ENCODE measurements at regions not wholly inside any gene's neighbourhood (a gene's known extent, or its start where the extent isn't known, plus 50 kb on each side); places are given as distances from the start of the nearest gene placed in this dataset.

DNA sequence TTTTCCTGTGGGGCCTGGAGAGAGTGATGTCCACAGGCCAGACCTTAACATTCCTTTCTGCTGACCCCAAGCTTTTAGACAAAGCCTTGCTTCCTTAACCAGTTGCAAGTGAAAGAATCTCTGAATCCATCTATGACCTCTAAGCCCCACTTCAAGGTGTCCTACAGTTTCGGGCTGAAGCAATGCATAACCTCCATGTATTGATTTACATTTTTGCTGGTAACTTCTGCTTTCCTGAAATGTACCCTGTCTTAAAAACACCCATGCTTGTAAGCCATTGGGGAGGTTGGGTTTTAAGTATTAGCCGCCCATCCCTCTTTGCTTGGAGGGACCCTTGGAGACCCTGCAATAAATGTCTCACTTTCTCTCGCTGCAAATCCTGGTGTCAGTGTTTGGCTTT lies 190.6 kb downstream of the VRK1 start:
- Mint-ChIP-seq H3K36me3 (ENCODE audit: unreplicated experiment) (no peaks in the 10 kb centered on the region), H3K4me1 (ENCODE audit: low read depth, unreplicated experiment) (peaks cover 4% of the 10 kb centered on the region), H3K27me3 (ENCODE audit: unreplicated experiment) (peaks cover 2% of the 10 kb centered on the region), H3K4me3 (ENCODE audit: unreplicated experiment) (no peak overlapping the region), H3K27ac (ENCODE audit: unreplicated experiment) (no peak overlapping the region), H3K9me3 (ENCODE audit: unreplicated experiment) (peaks cover 1% of the 10 kb centered on the region)
- no peak for DNase-seq
- TF ChIP-seq, protein P1, sequence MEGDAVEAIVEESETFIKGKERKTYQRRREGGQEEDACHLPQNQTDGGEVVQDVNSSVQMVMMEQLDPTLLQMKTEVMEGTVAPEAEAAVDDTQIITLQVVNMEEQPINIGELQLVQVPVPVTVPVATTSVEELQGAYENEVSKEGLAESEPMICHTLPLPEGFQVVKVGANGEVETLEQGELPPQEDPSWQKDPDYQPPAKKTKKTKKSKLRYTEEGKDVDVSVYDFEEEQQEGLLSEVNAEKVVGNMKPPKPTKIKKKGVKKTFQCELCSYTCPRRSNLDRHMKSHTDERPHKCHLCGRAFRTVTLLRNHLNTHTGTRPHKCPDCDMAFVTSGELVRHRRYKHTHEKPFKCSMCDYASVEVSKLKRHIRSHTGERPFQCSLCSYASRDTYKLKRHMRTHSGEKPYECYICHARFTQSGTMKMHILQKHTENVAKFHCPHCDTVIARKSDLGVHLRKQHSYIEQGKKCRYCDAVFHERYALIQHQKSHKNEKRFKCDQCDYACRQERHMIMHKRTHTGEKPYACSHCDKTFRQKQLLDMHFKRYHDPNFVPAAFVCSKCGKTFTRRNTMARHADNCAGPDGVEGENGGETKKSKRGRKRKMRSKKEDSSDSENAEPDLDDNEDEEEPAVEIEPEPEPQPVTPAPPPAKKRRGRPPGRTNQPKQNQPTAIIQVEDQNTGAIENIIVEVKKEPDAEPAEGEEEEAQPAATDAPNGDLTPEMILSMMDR (IDR thresholded peaks at IDR 0.05; ENCODE audit: partially characterized antibody, unreplicated experiment), result no peak

DNA sequence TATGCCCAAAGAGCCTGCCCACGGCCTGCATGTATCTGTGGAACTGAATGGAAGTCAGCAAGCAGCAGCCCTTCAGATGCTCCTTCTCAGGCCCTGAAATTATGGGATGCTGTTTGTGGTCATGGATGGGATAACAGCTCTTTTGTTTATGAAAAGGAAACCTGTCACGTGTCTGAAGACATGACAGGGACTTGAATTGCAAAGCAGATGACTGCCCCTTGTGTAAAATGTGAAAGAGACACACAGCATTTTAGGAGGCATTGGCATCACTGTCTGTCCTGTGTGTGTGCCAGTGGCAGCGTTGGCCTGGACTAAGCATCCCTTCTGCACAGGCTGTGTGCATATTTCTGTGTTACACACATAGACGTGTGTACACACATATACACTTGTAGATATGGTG lies 192.1 kb downstream of the VRK1 start:
- Mint-ChIP-seq H3K4me1 (ENCODE audit: low read depth, unreplicated experiment) (peaks cover 4% of the 10 kb centered on the region), H3K9me3 (ENCODE audit: unreplicated experiment) (peaks cover 1% of the 10 kb centered on the region), H3K27me3 (ENCODE audit: unreplicated experiment) (peaks cover 2% of the 10 kb centered on the region), H3K4me3 (ENCODE audit: unreplicated experiment) (no peak overlapping the region), H3K27ac (ENCODE audit: unreplicated experiment) (no peak overlapping the region), H3K36me3 (ENCODE audit: unreplicated experiment) (no peaks in the 10 kb centered on the region)
- TF ChIP-seq, protein P1 (IDR thresholded peaks at IDR 0.05; ENCODE audit: partially characterized antibody, unreplicated experiment), result no peak
- no peak for DNase-seq

DNA sequence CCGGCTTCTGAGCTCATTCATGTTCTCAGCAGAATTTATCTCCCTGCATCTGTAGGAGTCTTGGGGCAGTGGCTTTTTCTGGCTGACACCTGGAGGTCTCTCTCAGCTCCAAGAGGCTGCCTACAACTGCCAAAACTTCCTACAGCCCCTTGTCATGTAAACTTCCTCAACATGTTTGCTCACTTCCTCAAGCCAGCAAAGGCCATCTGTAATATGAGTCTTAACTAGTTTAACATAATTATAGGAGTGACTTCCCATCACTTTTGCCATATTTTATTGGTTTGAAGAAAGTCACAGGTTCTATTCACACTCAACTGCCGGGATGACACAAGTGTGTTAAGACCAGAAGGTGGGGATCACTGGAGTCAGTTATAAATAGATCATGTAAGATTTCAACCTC lies 194.0 kb downstream of the VRK1 start:
- no peaks in the 10 kb centered on the region for H3K9me3 Mint-ChIP-seq (ENCODE audit: unreplicated experiment)
- no peak overlapping the region for H3K27ac Mint-ChIP-seq (ENCODE audit: unreplicated experiment)
- TF ChIP-seq, protein P1 (IDR thresholded peaks at IDR 0.05; ENCODE audit: partially characterized antibody, unreplicated experiment), result no peak
- no peak overlapping the region for H3K4me3 Mint-ChIP-seq (ENCODE audit: unreplicated experiment)
- H3K36me3 Mint-ChIP-seq (ENCODE audit: unreplicated experiment), result no peaks in the 10 kb centered on the region
- H3K27me3 Mint-ChIP-seq (ENCODE audit: unreplicated experiment), result no peaks in the 10 kb centered on the region
- no peak for DNase-seq
- H3K4me1 Mint-ChIP-seq (ENCODE audit: low read depth, unreplicated experiment), result peaks cover 1% of the 10 kb centered on the region

DNA sequence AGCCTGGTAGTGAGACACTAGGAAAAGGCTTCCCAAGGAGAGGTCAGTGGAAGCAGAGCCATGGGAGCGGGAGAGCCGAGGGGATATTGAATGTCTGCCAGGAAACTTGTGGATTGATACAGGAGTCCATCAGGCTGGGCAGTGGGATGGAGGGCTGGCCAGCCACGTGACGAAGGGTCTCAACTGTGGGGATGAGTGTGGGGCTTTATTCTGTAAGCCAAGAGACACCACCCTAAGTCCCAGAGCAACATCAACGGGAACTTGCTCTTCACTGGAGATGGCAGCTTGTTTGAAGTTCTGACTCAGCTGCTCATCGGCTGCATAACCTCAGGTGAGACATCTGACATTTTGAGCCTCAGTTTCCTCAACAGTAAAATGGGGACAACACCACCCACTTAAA lies 197.8 kb downstream of the VRK1 start:
- no peaks in the 10 kb centered on the region for H3K4me1 Mint-ChIP-seq (ENCODE audit: low read depth, unreplicated experiment)
- no peaks in the 10 kb centered on the region for H3K36me3 Mint-ChIP-seq (ENCODE audit: unreplicated experiment)
- TF ChIP-seq, protein P1 (IDR thresholded peaks at IDR 0.05; ENCODE audit: partially characterized antibody, unreplicated experiment), result no peak
- no peaks in the 10 kb centered on the region for H3K9me3 Mint-ChIP-seq (ENCODE audit: unreplicated experiment)
- H3K27me3 Mint-ChIP-seq (ENCODE audit: unreplicated experiment), result no peaks in the 10 kb centered on the region
- H3K4me3 Mint-ChIP-seq (ENCODE audit: unreplicated experiment), result no peak overlapping the region
- H3K27ac Mint-ChIP-seq (ENCODE audit: unreplicated experiment), result no peak overlapping the region
- DNase-seq, result no peak

DNA sequence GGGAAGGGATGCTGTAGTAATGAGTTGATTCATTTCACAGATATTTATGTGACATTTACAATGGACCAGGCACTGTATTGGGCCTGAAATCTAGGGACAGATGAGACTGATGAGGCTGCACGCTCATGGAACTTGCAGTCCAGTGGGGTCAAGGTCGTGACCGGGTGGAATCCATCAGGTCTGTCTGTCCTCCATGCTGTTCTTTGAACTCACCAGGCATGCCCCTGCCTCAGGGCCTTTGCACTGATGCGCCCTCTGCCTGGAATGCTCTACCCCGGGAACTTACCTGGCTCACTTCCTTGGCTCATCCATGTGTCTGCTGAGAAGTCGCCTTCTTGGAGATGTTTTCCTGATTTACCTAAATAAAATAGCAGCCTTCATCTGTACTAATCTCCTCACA lies 200.1 kb downstream of the VRK1 start:
- Mint-ChIP-seq H3K4me1 (ENCODE audit: low read depth, unreplicated experiment) (no peaks in the 10 kb centered on the region), H3K9me3 (ENCODE audit: unreplicated experiment) (no peaks in the 10 kb centered on the region), H3K27me3 (ENCODE audit: unreplicated experiment) (no peaks in the 10 kb centered on the region), H3K27ac (ENCODE audit: unreplicated experiment) (no peak overlapping the region), H3K36me3 (ENCODE audit: unreplicated experiment) (no peaks in the 10 kb centered on the region), H3K4me3 (ENCODE audit: unreplicated experiment) (no peak overlapping the region)
- TF ChIP-seq, protein P1 (IDR thresholded peaks at IDR 0.05; ENCODE audit: partially characterized antibody, unreplicated experiment), result no peak
- DNase-seq, result no peak
